Endothelial cell (in vitro differentiated cells): ENCODE measurements at regions not wholly inside any gene's neighbourhood (a gene's known extent, or its start where the extent isn't known, plus 50 kb on each side); places are given as distances from the start of the nearest gene placed in this dataset.

Experiments
- DNase-seq: peaks from one replicate; pipeline ENCODE4 v3.0.0; 2021; ENCODE audit warnings: low spot score
- H3K27ac Mint-ChIP-seq: one replicate; pipeline ENCODE4 v1.8.0; 2021; ENCODE audit warnings: mixed read lengths, inconsistent platforms; ENCODE audit not compliant: unreplicated experiment
- H3K27me3 Mint-ChIP-seq: one replicate; pipeline ENCODE4 v1.8.0; 2021; ENCODE audit warnings: mild to moderate bottlenecking, moderate library complexity, mixed read lengths, inconsistent platforms; ENCODE audit not compliant: unreplicated experiment
- H3K36me3 Mint-ChIP-seq: one replicate; pipeline ENCODE4 v1.8.0; 2021; ENCODE audit warnings: mild to moderate bottlenecking, low read depth, mixed read lengths, inconsistent platforms; ENCODE audit not compliant: unreplicated experiment
- H3K4me1 Mint-ChIP-seq: one replicate; pipeline ENCODE4 v1.8.0; 2021; ENCODE audit warnings: mild to moderate bottlenecking, mixed read lengths, inconsistent platforms; ENCODE audit not compliant: unreplicated experiment
- H3K4me3 Mint-ChIP-seq: one replicate; pipeline ENCODE4 v1.8.0; 2021; ENCODE audit warnings: mild to moderate bottlenecking, mixed read lengths, inconsistent platforms; ENCODE audit not compliant: unreplicated experiment
- H3K9me3 Mint-ChIP-seq: one replicate; pipeline ENCODE4 v1.8.0; 2021; ENCODE audit warnings: mixed read lengths, inconsistent platforms; ENCODE audit not compliant: unreplicated experiment
- TF ChIP-seq, protein P1 (sequence below): fragments of 200-600 bp; sonication (generic); IDR thresholded peaks from one replicate; pipeline ENCODE4 v1.5.0; 2021; ENCODE audit warnings: antibody characterized with exemption; ENCODE audit not compliant: unreplicated experiment

- peaks cover 3% of the 10 kb centered on the region for H3K4me1 Mint-ChIP-seq
Measured at GRCh38 chr6:19552076-19552475, 285.1 kb upstream of the ID4 start.

DNA sequence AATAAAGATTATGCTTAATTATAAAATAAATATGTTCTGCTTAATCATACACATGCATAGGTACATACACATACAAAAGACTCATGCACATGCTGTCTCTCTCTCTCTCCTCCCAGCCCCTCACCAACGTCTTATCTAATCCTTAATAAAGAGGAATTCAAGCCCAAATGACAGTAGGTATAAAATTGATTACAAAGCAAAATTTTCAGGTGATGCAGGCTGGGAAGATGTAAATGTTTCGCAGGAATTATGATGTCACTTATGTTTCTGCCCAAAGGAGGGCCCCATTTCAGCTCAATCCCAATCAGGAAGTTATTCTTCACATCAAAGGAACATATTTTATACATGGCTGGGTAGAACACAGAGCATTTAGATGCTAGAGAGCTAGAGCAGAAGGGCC lies 284.6 kb upstream of the ID4 start:
- Mint-ChIP-seq H3K27ac (no peak overlapping the region), H3K27me3 (no peaks in the 10 kb centered on the region), H3K36me3 (no peaks in the 10 kb centered on the region), H3K4me3 (no peak overlapping the region), H3K9me3 (no peaks in the 10 kb centered on the region), H3K4me1 (peaks cover 3% of the 10 kb centered on the region)
- DNase-seq = no peak
- TF ChIP-seq, protein P1, sequence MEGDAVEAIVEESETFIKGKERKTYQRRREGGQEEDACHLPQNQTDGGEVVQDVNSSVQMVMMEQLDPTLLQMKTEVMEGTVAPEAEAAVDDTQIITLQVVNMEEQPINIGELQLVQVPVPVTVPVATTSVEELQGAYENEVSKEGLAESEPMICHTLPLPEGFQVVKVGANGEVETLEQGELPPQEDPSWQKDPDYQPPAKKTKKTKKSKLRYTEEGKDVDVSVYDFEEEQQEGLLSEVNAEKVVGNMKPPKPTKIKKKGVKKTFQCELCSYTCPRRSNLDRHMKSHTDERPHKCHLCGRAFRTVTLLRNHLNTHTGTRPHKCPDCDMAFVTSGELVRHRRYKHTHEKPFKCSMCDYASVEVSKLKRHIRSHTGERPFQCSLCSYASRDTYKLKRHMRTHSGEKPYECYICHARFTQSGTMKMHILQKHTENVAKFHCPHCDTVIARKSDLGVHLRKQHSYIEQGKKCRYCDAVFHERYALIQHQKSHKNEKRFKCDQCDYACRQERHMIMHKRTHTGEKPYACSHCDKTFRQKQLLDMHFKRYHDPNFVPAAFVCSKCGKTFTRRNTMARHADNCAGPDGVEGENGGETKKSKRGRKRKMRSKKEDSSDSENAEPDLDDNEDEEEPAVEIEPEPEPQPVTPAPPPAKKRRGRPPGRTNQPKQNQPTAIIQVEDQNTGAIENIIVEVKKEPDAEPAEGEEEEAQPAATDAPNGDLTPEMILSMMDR = no peak

More at GRCh38 chr6:19552076-19552475, 285.1 kb upstream of the ID4 start:
- TF ChIP-seq, protein P1 = no peak
- Mint-ChIP-seq H3K36me3 (no peaks in the 10 kb centered on the region), H3K9me3 (no peaks in the 10 kb centered on the region), H3K27ac (no peak overlapping the region), H3K27me3 (no peaks in the 10 kb centered on the region), H3K4me3 (no peak overlapping the region)
- DNase-seq = no peak

GRCh38 chr6:19554356-19555225 lies 282.6 kb upstream of the ID4 start:
- H3K4me3 Mint-ChIP-seq = no peak overlapping the region
- peaks cover 3% of the 10 kb centered on the region for H3K4me1 Mint-ChIP-seq
- H3K27me3 Mint-ChIP-seq = no peaks in the 10 kb centered on the region
- H3K9me3 Mint-ChIP-seq = no peaks in the 10 kb centered on the region
- no peak for DNase-seq
- H3K27ac Mint-ChIP-seq = no peak overlapping the region
- TF ChIP-seq, protein P1 = no peak
- no peaks in the 10 kb centered on the region for H3K36me3 Mint-ChIP-seq

GRCh38 chr6:19557191-19557590 lies 280.0 kb upstream of the ID4 start:
- H3K4me3 Mint-ChIP-seq = no peak overlapping the region
- TF ChIP-seq, protein P1 = no peak
- no peaks in the 10 kb centered on the region for H3K9me3 Mint-ChIP-seq
- DNase-seq = no peak
- H3K27me3 Mint-ChIP-seq = no peaks in the 10 kb centered on the region
- peaks cover 4% of the 10 kb centered on the region for H3K4me1 Mint-ChIP-seq
- H3K27ac Mint-ChIP-seq = no peak overlapping the region
- H3K36me3 Mint-ChIP-seq = no peaks in the 10 kb centered on the region

- TF ChIP-seq, protein P1 = no peak
- no peaks in the 10 kb centered on the region for H3K9me3 Mint-ChIP-seq
- H3K4me3 Mint-ChIP-seq = no peak overlapping the region
- DNase-seq = no peak
- H3K27me3 Mint-ChIP-seq = no peaks in the 10 kb centered on the region
- H3K4me1 Mint-ChIP-seq = peaks cover 4% of the 10 kb centered on the region
- H3K36me3 Mint-ChIP-seq = no peaks in the 10 kb centered on the region
- H3K27ac Mint-ChIP-seq = no peak overlapping the region
Measured at GRCh38 chr6:19558201-19558600, 279.0 kb upstream of the ID4 start.
